ENCODE measurements at regions not wholly inside any gene's neighbourhood (a gene's known extent, or its start where the extent isn't known, plus 50 kb on each side); places are given as distances from the start of the nearest gene placed in this dataset.

DNA sequence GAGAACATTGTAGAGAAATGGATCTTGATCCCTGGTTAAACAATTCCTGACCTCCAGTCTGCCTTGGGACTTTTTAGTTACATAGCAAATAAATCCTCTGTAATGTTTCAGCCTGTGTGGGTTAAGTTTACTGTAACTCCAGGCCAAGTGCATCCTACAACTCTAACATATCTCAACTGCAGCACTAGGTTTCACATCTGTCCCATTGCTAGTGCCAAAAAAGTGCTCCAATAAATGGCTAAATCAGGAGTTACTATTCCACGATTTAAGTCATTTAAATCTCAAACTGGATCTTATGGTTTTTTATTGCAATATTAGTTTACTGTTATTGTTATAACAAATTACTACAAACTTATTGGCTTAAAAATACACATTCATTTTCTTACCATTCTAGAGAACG is 479.6 kb downstream of the GPAM start:
- TF ChIP-seq, protein P1, sequence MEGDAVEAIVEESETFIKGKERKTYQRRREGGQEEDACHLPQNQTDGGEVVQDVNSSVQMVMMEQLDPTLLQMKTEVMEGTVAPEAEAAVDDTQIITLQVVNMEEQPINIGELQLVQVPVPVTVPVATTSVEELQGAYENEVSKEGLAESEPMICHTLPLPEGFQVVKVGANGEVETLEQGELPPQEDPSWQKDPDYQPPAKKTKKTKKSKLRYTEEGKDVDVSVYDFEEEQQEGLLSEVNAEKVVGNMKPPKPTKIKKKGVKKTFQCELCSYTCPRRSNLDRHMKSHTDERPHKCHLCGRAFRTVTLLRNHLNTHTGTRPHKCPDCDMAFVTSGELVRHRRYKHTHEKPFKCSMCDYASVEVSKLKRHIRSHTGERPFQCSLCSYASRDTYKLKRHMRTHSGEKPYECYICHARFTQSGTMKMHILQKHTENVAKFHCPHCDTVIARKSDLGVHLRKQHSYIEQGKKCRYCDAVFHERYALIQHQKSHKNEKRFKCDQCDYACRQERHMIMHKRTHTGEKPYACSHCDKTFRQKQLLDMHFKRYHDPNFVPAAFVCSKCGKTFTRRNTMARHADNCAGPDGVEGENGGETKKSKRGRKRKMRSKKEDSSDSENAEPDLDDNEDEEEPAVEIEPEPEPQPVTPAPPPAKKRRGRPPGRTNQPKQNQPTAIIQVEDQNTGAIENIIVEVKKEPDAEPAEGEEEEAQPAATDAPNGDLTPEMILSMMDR (conservative IDR thresholded peaks at IDR 0.05; ENCODE audit: low read depth, low read length) = no peak
- TF ChIP-seq, protein P2, sequence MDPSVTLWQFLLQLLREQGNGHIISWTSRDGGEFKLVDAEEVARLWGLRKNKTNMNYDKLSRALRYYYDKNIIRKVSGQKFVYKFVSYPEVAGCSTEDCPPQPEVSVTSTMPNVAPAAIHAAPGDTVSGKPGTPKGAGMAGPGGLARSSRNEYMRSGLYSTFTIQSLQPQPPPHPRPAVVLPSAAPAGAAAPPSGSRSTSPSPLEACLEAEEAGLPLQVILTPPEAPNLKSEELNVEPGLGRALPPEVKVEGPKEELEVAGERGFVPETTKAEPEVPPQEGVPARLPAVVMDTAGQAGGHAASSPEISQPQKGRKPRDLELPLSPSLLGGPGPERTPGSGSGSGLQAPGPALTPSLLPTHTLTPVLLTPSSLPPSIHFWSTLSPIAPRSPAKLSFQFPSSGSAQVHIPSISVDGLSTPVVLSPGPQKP (IDR thresholded peaks at IDR 0.05; ENCODE audit: borderline replicate concordance, low read depth, low read length) = no peak
